HG02870 (cell line): ENCODE measurements at regions not wholly inside any gene's neighbourhood (a gene's known extent, or its start where the extent isn't known, plus 50 kb on each side); places are given as distances from the start of the nearest gene placed in this dataset.

Source experiments
- ATAC-seq: cut with Tn5 transposase; IDR thresholded peaks from one replicate; pipeline ENCODE4 v1.9.1; 2021; ENCODE audit warnings: mild to moderate bottlenecking, moderate library complexity; ENCODE audit not compliant: unreplicated experiment

DNA sequence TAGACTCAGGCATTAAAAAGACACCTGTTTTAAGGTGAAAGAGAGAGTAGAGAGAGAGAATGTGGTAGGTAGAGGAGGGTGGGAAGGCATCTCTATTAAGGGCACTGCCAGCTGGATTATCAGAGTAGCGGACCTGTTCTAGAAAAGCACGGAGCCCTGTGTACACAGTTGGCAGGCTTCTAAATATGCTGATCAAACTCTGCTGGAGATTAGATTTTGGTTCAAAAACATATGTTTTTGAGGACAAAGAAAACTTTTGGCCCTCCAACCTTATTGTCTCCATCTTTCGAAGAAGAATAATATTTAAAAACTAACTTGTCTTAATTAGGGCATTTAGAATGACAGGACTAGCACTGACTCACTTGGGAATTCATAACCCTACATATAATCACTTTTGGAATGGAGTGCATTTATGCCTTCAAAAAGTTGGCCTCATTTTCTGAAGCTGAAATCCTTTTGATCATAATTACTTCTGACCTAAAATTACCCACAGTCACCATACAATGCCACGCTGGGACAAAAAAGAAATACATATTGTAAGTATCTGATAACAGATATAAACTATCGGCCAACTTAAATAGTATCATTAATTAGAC, 254.6 kb downstream of the MEIS1 start:
- no peak for ATAC-seq

DNA sequence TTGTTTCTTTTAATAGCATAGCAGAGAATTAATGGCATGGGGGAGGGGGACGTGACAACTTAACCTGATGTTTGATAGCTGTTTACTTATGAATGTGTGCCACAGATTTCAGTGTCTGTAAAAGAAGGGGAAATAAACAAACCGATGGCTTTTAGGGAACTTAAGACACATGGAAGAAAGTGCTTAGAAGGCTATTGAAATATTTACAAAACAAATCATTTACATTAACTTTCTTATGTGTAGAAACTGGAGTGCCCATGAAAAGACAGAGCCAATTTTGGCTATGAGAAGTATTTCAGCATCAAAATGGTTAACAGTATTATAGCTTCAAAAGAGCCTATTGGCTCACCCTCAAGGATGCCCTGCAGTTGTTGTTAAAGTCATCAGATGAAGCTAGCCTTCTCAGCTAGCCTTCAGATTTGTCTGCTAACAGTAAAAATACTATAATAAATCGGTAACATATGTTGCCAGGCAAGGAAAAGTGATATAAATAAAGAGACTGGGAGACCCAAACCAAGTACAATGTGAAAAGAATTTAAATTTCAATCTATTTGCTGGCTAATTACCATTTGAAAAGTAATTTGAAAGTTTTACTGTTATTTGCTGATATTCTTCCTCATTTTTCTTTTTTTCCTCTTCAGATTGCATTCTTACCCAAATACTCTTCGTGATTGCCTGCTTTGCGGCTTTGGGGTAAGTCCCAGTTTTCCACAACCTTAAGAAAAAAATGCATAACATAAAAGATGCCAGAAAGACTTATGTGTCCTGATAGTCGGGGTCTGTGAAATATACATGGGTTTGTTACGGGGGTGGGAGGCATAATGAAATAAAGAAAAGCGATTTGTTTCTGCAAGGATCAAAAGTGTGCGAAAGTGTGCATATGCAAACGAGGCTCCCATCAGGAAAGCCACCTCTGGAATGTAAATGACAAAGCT, 256.4 kb downstream of the MEIS1 start:
- ATAC-seq = no peak

DNA sequence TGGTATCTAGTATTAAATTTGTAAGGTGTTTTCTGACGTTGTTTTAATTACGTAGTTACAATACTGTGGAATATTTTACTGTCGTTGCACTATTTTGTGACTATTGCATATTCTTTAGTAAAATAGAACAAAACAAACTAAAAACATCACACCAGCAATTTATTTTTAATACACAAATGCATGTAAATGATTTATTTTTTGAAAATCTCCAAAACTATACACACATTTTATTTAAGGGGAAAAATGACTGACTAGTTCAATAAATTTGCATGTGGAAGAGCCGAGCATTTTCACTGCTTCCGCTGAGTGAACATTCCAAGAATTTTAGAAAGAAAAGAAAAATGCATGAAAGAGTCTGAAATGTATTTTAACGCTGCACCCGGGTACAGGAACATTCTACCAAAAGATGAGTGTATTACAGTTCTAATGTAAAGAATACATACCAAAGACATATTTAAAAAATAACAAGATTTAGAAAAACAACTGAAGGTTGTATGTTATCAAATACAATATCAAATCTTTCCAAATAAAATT, 257.7 kb downstream of the MEIS1 start:
- no peak for ATAC-seq

DNA sequence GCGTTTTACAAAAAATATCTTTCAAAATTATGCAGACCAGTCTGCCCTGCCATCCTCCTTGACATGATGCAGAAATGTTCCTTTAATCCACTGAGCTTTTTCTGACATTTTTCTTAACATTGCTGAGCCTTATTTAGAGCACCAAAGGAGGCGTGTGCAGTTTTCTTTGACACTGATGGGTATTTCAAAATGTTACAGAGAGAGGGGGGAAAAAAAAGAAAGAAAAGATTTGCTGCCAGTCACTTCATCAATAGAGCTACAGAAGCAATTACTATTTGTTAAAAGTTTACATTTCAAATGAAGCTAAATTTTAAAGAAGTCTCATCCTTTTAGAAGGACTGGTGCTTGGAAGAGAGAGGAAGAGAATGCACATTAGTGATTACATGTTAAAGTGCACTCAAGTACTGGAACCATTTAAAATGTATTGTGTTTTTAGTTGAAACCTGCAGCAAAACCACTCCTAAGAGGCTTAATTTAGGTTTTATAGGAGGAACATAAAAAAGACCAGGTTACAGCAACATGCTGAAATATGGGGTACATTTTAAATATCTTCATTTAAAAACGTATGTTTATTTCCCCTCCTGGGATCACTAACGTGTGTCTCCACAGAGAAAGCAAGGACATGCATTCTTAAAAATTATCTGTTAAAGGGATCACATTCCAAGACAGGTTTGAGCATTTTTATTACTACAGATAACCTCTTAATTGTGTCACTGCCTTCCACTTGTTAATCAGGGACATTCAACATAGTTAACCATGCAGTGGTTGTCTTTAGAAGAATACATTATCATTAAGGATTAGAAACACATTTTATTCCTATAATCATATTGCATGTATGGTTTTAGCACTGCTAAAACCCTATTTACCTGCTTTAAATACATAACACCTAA, 258.4 kb downstream of the MEIS1 start:
- no peak for ATAC-seq

DNA sequence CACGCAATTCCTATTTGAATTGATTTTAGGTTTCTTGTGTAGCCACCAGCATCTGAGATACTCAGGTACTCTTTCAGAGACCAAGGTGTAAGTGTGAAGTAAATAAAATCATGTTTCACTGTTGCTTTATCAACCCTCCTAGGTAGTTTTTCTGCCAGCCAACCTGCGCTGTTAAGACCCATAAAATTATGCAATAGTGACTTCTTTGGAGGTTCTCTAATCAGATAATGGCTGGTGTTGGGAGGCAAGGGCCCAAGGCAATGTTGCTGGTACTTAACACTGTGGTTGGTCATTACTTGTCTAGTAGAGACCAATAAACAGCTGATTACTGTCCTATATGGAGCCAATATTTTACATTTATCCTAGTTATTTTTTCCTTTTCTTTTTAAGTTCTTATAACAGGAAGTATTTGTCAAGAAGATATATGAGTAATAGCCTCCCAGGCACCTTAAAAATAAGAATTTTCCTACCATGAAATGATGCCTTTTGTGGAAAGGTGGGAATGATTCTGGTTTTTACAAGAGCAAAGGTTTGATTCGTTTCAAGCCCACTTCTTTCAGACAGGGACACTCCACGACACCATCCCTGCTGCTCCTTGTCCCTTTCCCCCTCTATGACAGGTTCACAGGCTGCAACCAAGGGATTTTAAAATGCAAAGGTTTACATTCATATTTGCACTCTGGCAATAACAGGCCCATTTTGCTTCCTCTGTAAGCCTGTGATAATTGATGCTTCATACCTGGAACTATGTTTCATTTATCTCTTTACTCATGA, 259.3 kb downstream of the MEIS1 start:
- no peak for ATAC-seq

DNA sequence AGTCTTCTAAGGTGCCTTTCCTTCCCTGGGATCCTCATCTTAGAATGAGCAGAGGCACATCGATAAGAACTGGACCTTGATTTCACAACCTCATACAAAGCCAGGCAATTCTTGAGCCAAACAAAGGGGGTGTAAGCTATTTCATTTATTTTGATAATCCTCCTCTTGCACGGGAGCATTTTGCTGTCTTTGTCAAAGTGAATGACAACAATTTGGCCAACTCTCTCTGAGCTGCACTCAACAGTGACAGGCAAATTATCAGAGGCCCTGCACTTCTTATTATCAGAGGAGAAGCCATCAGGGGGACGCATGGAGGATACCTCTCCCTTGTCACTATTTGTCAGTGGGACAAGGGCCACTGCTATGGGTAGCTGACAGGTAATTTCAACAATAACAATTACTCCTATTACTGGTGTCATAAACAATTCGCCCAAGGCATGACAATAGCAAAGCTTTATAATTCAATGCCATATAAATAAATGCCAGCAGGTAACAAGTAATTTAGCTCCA, 260.4 kb downstream of the MEIS1 start:
- ATAC-seq = no peak

DNA sequence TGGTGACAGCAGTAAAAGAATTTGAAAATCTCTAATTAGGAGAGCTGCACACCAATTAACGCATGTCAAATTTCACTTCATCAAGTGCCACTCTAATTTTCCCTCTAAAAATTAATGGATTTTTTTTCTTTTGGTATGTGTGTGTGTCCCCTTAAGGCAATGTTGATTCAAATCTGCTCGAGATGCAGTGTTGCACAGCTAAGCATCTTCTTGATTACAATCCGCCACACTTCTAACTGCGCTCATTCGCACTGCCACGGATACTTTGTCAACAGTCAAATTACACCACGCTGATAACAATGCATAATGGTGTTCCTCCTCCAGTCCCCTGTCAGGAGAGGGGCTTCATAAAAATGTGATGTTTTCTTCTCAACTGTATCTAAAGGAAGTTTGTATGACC, 261.4 kb downstream of the MEIS1 start:
- no peak for ATAC-seq

DNA sequence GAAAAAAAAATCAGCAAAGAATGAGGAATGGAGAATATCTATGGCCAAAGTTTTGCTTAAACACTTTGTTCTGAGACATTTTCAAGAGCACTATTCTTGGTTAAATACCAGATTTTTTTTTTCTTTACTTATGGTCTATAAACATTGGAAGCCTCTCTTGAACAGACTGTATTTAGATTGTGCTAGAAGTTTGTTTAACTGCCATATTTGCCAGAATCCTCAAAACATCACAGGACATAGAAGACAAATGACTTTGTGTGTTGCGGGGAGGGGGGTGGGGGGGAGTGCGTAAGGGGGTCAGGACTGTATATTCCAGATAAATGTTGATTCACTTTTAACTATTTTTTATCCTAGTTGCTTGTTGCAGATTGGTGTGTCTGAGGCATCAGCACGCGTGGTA, 262.0 kb downstream of the MEIS1 start:
- no peak for ATAC-seq

DNA sequence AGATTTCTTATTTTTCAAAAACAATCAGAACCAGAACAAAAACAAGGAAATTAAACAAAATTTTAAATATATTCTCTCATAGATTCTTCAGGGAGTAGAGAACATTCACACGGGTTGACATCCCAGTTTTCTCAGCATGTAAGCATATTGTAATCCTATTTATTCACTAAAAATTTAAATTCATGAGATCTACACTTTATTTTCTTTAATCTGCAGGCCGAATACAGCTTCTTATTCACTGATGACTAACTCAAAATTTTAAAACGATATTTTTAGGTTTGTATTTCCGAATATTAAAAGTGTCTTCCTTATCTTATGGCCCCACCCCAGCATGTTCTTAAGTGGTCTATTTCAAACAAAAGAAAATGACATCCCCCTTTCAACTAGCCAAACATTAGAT, 262.4 kb downstream of the MEIS1 start:
- no peak for ATAC-seq

DNA sequence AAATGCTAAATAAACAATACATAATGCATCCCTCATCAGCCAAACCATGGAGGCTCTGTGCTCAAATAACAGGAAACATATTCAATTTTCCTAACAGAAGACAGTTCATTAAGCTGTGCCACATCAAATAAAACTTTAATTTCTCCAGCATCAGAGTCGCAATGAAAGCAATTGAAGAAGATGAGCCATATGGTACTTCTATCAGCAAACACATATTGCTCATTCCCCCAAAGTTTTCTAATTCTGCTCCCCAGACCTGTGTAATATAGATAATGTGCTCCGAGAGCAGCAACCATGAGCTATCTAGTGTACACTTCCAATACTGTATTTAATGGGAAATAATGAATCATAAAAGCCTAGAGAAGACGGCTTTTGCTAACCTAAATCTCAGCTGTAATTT, 263.2 kb downstream of the MEIS1 start:
- ATAC-seq = no peak

DNA sequence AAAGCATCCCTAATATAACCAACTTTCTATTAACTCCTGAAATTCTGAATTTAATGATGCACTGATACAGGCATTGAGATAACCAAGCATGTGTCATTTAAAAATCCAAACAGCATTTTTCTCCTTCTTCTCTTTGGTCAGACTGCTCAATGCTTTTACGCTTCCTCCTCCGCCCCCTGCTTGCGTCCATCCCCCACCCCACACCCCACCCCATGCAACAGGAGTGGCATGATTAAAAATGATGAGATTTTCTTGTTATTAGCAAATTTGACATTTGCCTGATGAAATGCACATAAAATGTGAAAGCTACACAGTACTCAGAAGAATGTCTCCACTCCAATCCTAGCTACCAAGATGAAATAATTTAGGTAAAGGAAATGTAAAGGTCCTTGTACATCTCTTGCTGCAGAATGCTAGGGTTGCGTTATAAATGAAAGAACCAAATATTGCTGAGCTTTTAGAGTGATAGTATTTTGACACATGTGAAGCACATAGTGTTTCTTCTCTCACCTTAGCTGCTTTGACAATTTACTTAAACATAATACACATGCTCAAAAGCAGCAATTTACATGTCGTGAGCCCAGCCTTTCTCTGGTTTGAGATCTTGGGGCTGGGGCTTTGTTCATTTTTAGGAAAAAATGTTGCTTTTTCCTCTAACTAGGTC, 263.8 kb downstream of the MEIS1 start:
- ATAC-seq = no peak

DNA sequence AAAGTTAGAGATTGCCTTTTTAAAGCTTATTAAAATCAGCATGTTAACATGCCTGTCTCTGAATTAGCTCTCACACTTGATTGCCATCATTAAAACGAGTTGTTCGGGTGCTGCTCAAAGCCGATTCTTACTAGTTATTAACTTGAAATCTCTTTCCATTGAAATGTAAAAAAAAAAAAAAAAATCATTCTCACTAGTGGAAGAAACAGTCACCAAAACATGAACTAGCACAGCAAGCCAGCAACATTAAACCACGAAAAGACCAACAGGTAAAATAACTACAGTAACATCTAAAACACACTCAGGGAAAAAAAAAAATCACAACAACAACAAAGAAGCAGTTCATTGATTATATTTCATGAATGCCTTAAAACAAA, 264.5 kb downstream of the MEIS1 start:
- ATAC-seq = no peak

DNA sequence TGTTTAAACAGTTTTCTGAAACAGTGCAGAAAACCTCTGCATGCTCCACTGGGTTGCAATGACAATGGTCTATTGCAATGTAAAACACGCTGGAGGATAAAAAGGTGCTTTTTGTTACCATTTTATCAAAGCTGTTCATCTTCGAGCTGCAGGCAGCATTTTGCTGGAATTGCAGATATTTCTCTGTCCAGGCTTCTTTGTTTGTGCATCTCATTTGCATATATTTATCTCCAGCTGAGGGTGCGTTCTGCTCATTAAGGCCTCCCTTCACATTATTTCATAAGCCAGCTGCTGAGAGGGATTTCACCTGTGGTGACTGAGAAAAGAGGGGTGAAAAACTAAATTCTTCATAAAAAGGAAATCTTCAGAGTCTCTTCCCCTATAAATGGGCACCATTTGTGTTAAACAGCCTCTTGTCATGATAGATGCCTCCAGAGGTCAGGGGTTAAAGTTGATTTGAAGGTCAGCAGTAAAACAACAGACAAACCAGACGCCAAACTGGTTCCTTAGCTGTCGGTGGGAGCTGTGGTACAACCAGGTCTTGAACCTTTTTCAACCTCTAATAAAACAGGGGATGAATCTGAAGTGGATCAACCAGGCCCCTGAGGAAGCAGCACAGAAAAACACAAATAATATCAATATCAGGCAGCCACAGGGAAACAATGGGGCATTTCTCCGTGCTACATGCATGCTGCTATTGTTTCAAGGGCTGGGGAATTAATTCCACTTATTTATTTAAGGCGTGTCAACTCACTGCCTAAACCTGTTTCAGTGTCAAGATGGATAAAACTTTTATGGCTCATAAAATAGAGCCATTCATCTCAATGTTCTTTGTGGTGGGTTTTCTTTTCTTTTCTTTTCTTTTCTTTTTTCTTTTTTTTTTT, 265.1 kb downstream of the MEIS1 start:
- ATAC-seq = no peak

DNA sequence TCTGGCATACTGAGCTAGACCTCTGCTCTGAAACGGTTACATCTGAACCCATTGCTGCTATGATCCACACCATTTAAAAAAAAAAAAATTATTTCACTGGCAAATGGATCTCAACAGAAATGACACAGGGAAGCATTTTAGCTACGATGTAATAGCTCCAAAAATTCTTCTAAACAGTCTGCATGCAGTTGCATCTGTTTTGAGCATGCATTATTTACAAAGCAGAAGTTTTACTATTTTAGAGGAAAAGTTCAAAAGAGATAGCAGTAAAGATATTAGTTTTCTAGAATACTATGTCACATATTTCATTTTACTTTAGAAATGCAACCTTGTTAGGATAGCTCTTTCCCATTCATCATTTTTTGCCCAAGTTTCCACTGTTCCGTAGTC, 265.7 kb downstream of the MEIS1 start:
- ATAC-seq = no peak

DNA sequence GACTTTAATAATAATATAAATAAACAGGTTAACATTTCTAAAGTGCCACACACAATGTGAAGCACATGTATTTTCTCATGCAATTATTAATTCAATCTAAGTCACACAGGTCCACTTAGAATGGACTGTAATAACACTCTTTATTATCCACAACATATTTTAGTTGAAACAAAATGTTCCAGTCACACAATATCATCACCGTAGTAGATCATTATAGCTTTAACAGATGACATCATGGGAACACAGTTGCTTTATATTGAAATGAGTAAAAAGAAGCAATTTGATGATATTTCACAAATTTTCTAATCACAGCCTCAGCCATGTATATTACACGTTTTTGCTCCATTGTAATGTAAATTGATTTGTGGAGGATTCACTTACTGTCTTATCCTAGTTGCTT, 266.3 kb downstream of the MEIS1 start:
- ATAC-seq = no peak

DNA sequence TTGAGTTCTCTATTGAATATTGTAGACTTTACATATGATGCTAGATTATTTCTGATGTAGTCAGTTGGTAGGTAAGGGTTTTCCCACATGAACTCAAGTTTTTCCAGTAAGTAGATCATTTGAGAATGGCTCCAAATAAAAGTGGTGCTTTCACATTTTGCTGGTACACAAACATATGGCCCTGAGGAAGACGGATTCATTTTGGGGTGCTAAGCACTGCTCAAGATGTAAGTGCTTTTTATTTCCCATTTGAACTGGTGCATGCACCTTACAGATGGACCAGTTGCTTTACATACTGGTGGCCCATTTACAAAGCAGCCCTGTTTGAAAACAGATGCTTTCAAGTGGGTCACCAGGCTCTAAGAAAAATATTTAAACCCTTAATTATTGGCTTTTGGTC, 266.7 kb downstream of the MEIS1 start:
- no peak for ATAC-seq

DNA sequence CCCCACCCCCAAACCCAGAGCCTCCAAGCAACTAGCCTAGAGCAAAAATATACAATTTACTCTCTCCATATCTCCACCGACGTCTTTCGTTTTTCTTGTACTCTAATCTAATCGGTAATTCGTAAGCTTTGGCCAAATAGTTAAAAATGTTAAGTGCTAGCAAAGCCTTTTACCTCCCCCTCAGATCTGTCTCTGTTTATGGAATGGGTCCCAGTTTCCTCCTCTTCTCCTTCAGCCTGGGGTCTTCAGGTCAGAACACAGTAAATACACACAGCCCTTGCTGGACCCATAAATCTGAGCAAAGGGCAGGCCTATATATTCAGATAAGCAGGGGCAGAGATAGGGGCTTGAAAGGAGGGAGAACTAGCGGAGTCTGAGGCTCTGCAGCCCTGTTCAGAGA, 267.4 kb downstream of the MEIS1 start:
- no peak for ATAC-seq

DNA sequence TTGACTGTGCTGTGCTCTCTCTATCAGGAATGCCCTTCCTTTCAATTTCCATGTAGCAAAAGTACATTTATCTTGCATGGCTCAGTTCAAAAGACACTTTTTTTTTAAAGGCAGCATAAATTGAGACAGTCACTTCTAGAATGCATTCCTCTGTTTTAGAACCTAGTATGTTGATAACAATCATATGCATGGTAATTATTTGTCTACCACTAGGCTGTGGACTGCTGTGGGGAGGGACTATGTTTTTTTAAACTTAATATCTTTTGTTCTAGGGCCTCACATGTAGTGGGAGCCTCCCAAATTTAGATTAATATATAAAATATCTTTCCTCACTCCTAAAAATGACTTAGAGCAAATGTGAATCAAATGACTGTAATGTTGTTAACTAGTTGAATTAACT, 269.9 kb downstream of the MEIS1 start:
- no peak for ATAC-seq

DNA sequence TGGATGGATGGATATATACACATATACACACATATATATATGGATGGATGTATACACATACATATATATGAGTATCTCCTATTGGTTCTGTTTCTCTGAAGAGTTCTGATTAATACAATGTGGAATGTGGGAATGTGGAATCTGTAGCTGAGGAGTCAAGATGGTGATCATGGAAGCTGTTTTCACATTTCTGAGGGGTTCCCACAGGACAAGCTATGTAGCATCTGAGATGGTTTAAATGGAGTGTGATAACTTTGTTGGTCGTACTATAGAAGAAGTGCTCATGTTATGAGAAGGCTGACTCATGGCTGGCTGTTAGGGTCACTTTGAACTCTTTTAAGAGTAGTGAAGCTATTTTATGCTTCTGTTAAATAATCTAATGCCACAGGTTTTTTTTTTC, 279.7 kb downstream of the MEIS1 start:
- ATAC-seq = no peak
